DMS153 treated with DMSO at 0.1 percent for 48 hours (cell line): ENCODE measurements at regions not wholly inside any gene's neighbourhood (a gene's known extent, or its start where the extent isn't known, plus 50 kb on each side); places are given as distances from the start of the nearest gene placed in this dataset.
"Not testable (repeated sequence)": the region's sequence is repeated elsewhere in the genome, so short reads cannot be mapped to it uniquely, and the experiment has no call there.

Experiments
- DNase-seq: peaks from one replicate; lab custom pipeline; 2025; ENCODE audit not compliant: unreplicated experiment; lab: John Stamatoyannopoulos, UW

DNA sequence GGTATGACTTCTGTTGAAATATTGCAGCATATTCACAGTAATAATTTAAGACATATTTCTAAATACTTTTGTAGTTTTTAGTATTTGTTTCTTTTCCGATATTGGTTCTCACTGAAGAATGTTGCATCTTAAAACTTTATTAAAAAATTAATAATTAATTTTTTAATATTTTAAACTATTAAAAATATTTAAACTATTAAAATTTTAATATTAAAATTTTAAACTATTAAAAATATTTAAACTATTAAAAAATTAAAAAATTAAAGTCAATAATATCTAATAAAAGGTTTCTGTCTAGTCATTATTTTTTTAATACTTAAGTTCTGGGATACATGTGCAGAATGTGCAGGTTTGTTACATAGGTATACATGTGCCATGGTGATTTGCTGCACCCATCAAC lies 149.3 kb upstream of the CCNH start:
- no peak for DNase-seq

DNA sequence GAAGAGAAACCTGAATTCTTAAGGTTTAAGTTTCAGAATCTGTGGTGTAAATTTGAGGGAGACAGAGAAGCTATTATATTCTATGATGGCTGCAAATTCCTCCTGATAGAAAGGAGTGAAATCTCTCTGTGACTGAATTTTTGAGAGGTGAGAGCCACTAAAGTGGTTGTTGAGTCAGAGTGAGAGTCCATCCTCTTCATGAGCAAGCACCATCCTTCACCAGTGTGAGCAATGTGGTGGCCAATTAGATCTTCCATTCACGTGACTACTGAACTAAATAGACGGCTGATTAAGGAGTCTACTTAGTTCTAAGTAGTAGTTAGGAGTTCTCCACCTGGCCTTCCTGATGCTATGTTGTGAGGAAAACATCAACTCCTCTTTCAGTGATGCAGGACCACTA lies 147.8 kb upstream of the CCNH start:
- DNase-seq: no peak

DNA sequence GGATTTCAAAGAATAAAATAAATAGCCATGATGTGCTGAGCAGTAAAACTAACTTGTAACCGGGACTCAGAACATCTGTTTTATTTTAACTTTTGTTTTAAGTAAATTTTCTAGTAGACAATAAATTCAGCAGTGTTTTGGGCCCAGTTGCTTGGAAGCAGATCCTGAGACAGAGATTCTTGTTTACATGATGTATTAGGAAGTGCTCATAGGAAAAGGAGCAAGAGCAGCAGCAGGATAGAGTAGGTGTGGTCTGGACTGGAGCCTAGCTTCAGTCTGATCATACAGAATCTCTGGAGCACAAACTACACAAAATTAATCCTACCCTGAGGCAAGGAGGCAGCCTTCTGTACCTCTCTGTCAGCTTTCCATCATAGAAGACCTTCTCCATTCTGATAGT lies 139.2 kb upstream of the CCNH start:
- no peak for DNase-seq

DNA sequence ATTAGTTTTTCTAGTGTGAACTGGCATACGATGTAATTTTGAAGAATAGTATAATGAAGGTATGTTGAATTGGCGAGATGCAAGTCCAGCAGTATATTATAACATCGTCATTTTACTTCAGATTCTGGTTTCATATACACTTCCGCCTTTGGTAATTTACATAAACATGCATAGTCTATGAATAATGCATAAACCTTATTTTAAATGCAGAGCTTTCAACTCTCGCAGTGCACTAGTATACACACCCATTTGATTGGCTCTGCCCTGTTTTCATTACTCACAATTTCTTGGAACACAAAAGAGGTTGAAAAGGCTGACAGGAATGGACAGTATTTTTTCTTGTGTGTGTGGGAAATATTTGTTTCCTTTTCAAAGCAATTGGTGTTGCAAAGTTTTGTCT lies 128.9 kb upstream of the CCNH start:
- DNase-seq: no peak

DNA sequence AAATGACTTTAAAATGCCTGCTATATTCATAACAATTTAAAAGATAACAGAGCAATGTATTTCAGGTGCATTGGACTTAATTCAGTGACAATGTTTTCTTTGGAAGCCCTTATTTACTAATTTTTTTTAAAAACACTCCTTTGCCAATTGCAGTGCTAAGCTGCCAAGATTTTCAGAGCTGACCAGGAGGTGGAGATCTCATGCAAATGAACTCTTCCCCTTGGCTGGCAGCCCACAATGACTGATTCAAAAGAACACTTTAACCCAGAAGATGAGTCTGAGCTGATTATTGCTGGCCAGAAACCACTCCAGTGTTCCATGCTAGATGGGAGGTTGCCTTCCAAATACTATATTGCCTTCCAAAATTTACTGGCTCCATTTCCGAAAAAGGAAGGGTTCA lies 128.3 kb upstream of the CCNH start:
- no peak for DNase-seq

DNA sequence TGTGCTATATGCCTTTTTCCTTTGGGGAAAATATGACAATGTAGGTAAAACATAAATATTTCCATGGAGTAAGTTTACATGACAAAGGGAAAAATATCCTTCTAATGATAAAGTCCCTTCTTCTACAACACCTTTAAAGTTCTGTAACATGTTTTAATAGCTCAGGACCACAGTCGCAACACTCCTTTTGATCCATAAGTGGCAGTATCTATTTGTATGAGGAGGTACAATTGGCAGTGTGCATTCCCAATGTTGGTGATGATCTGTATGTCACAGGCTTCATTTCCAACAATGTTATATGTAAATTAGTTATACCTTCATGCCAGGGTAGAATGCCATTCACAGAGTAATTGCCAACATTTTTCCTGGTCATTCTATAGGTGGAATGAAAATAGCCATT lies 127.1 kb upstream of the CCNH start:
- DNase-seq: no peak

DNA sequence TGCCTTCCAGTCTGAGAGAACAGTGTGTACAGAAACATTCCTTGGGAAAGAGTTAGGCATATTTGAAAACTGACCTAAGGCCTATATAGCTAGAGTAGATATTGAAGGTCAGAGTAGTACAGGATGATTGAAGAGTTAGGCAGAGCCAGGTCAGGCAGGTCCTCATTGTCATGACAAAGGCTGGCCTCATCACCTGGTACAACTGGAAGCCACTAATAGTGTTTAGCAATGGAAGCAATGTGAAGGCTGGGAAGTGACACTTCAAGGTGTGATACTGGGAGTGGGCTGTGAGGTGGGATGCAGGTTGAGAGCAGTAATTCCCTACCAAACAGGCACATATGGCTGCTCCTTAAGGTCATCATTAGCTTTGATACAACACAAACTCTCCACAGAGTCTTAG lies 123.6 kb upstream of the CCNH start:
- no peak for DNase-seq

DNA sequence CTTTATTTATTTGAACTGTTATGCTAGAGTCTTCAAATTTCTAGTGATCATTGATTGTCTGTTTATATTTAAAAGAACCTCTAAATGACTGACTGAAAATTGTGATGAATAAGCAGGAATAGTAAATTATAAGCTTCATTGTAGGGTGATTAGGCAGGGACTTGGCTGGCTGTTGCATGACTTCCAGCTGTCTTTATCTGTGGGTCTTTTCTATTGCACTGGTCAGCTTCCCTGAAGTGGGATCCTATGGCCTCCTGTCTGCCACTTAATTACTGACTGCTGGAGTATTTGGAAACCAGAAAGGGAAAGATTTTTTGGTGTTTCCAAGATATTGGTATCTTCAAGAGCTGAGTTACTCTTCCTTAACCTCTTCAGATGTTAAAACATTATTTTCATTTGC lies 123.0 kb upstream of the CCNH start:
- DNase-seq: no peak

DNA sequence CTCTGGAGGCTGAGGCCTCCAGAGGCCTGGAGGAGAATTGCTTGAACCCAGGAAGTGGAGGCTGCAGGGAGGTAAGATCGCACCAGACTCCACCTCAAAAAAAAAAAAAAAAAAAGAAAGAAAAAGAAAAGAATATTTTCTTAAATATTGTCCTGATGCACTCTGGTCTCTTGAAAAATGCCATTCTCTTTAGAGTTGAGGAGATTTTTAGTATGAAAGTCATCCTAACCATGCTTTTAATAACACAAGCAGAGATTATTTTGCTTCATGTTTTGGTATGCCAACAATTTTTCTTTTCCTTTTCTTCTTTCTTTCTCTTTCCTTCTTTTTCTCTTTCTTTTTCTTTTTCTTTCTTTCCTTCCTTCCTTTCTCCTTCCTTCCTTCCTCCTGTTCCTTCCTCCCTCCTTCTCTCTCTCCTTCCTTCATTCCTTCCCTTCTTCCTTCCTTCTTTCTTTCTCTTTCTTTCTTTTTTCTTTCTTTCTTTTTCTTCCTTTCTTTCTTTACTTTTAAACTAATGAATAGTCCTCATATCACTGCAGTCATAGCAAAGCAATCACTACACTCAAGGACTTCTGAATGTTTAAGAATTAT lies 116.9 kb upstream of the CCNH start:
- no peak for DNase-seq

DNA sequence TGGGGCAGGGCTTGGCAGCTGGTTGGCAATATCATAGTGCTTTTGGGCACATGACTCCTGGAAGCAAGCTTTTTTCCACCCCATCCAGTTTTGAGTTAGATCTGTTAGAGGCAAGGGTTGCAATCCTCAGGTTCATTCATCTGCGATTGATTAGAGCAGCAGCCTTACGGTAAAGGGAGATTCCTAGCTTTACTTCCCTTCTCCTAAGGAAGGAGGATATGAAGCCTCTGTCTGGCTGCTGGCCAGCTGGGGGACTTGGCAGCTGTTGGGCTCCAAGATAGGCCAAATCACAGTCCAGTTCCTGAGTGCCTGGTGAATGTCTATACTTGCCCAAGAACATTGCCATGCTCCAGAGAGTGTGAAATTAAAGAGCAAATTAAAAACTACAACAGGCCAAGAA lies 113.4 kb upstream of the CCNH start:
- no peak for DNase-seq

DNA sequence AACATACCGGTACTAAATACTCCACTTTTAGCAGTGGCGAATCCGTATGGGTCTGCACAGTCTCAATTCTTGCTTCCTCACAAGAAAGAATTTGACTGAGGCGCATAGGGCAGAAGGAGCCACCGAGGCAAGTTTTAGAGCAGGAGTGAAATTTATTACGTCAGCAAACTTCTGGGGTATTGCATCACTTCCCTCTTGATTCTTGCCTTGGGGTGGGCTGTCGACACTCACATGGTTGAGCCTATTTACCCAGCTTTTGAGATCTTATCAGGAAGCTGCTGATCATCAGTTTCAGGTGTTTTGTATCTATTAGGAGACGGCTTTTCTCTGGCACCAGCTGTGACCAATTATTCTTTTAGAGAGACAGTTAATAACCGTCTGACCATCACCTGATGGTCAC lies 111.5 kb upstream of the CCNH start:
- no peak for DNase-seq

DNA sequence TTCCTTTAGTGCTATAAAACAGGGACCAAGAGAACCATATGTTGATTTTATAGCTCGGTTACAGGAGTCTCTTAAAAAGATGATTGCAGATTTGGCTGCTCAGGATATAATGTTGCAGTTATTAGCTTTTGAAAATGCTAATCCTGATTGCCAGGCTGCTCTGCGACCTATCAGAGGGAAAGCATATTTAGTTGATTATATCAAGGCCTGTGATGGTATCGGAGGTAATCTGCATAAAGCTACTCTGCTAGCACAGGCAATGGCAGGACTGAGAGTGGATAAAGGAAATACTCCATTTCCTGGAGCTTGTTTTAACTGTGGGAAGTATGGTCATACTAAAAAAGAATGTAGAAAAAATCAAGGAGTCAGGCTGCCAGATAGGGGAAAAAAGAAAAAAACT lies 99.0 kb upstream of the CCNH start:
- not testable (repeated sequence) for DNase-seq

DNA sequence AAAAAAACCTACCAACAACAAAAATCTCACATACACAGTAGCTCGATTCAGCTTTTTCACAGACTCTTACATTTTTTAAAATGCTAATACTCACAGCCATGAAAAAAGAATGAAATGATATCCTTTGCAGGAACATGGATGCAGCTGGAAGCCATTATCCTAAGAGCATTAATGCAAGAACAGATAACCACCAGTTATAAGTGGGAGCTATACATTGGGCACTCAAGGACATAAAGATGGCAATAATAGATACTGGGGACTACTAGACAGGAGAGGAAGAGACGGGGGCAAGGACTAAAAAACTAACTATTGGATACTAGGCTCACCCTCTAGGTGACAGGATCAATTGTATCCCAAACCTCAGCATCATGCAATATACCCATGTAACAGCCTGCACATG lies 90.3 kb upstream of the CCNH start:
- no peak for DNase-seq

DNA sequence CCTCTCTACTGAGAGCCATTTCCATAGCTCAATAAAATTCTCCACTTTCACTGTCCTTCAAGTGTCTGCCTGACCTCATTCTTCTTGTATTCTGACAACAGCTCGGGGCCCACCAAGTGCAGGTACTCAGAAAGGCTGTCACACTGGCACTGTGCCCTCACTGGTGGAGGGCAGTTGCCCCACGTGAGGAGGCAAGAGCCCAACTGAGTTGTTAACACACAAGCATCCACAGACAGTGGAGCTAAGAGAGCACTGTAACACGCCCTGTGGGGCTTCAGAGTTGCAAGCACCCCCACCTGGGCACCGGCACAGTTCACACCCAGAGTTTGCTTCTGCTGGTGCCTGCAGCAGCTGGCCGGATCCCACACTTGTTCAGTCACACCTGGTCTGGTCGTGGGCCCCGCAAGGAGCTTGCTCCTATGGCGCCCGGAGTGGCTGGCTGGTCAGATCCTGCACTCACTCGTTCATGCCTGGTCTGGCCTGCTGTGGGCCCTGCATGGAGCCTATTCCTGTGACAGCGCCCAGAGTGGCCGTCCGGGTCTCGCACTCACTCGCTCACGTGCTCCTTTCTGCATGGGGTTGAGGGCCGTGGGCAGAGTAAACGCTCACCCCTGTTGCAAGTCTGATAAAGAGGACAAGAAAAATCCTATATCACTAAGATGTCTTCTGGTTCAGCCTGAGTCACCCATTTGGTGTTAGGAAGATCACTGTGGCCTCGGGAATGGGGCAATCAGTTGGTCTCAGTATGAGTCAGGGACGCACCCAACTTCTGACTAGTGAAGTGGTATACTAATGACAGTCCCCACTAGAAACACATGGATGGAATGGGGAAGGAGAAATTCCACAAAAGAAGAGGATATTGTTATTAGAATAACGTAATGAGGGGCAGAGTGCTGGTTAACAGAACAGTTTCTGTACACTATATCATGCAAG lies 87.0 kb upstream of the CCNH start:
- DNase-seq: no peak
